Memory B cell (primary cell): ENCODE measurements at regions not wholly inside any gene's neighbourhood (a gene's known extent, or its start where the extent isn't known, plus 50 kb on each side); places are given as distances from the start of the nearest gene placed in this dataset.
"Not testable (repeated sequence)": the region's sequence is repeated elsewhere in the genome, so short reads cannot be mapped to it uniquely, and the experiment has no call there.

Source experiments
- ATAC-seq: fragments of 150-1000 bp; cut with Tn5 transposase; 2 replicates; pipeline ENCODE4 v1.10.0; 2021; ENCODE audit warnings: low read depth, mild to moderate bottlenecking, moderate library complexity
- DNase-seq, 2 donors: peaks; one replicate each; pipeline ENCODE4 v3.0.0; 2022; ENCODE audit warnings: low spot score in 2 of 2
- H3K27ac Mint-ChIP-seq: one replicate; pipeline ENCODE4 v1.8.0; 2022; ENCODE audit warnings: mild to moderate bottlenecking, moderate library complexity, mixed read lengths
- H3K27me3 Mint-ChIP-seq: one replicate; pipeline ENCODE4 v1.8.0; 2022; ENCODE audit warnings: mixed read lengths
- H3K36me3 Mint-ChIP-seq: one replicate; pipeline ENCODE4 v1.8.0; 2022; ENCODE audit warnings: mild to moderate bottlenecking, mixed read lengths
- H3K4me1 Mint-ChIP-seq: one replicate; pipeline ENCODE4 v1.8.0; 2022; ENCODE audit warnings: mixed read lengths
- H3K4me3 Mint-ChIP-seq: one replicate; pipeline ENCODE4 v1.8.0; 2022; ENCODE audit warnings: mild to moderate bottlenecking, moderate library complexity, mixed read lengths
- H3K9me3 Mint-ChIP-seq: one replicate; pipeline ENCODE4 v1.8.0; 2022; ENCODE audit warnings: mixed read lengths

DNA sequence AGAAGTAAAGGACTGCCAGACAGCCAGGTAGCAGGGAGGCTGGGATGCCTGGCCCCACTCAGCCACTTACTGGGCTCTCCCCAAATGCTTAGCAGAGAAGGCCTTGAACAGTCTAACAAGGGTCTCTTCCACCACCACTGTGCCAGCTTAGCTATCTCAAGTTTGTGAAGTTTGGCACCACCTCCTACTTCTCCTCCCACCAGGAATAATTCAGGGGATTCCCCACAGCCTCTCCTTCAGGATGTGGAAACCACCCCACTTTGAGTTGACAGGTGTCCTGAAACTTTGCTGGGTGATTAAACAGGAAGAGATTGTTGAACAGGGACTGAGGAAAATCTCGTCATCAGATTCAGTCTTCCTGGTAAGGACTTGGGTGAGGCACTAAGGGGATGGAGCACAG lies 59.4 kb upstream of the ATP1B1 start:
- no peak for ATAC-seq
- Mint-ChIP-seq H3K4me1 (peaks cover 13% of the 10 kb centered on the region), H3K4me3 (no peak overlapping the region), H3K36me3 (no peaks in the 10 kb centered on the region), H3K9me3 (no peaks in the 10 kb centered on the region), H3K27me3 (peaks cover 2% of the 10 kb centered on the region), H3K27ac (no peak overlapping the region)
- DNase-seq, result no peak

DNA sequence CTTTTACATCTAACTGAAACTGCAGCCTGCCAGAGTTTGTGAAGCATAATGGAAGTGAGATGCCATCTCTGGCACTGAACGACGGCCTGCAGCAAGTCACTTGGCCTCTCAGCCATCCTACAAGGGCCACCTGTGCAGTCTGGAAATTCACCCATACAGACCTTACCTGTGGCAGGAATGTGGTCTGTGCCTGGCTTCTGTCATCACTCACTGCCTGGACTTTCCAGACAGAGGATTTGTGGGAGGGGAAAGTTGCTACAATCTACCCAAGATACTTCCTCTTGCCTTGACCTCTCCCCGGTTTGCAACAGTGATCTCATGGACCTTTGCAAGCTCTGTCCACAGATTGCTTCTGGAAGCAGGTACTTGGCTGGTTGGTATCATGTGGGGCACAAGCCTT lies 58.4 kb upstream of the ATP1B1 start:
- H3K4me1 Mint-ChIP-seq, result peaks cover 13% of the 10 kb centered on the region
- no peak overlapping the region for H3K4me3 Mint-ChIP-seq
- no peak for ATAC-seq
- H3K36me3 Mint-ChIP-seq, result no peaks in the 10 kb centered on the region
- H3K27me3 Mint-ChIP-seq, result peaks cover 2% of the 10 kb centered on the region
- no peaks in the 10 kb centered on the region for H3K9me3 Mint-ChIP-seq
- H3K27ac Mint-ChIP-seq, result no peak overlapping the region
- no peak for DNase-seq

DNA sequence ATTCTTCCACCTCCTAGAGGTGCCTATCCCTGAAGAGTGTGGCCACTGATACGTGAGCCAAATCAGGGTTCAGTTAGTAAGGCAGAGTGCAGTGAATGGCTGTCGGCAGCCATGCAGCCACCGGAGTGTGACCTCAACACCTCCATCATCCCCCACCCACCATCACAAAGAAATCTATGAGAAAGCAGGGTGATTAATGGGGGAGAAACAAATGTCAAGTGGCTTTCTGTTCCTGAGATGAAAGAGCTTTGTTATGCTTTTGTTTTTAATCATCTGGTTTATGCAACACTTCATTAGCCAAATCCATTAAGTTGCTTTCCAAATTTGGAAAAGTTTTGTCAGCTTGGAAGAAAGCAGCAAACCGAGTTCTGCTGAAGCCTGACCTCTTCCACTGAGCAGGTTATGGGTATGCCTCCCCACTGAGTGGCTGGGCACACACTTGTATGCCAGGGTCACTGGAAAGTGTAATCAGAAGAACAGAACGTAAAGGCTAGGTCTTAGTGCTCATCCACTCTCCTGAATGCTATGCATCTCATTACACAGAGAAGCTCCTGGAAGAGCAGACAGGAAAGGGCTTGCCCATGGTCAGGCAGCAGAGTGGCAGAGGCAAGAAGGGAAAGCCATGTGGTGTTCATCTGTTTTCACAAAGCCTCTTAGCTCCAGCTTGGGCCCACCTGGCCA lies 57.1 kb upstream of the ATP1B1 start:
- ATAC-seq, result no peak
- peaks cover 4% of the 10 kb centered on the region for H3K27me3 Mint-ChIP-seq
- H3K4me1 Mint-ChIP-seq, result peaks cover 4% of the 10 kb centered on the region
- DNase-seq, result no peak
- no peak overlapping the region for H3K4me3 Mint-ChIP-seq
- H3K27ac Mint-ChIP-seq, result no peak overlapping the region
- no peaks in the 10 kb centered on the region for H3K36me3 Mint-ChIP-seq
- H3K9me3 Mint-ChIP-seq, result no peaks in the 10 kb centered on the region

DNA sequence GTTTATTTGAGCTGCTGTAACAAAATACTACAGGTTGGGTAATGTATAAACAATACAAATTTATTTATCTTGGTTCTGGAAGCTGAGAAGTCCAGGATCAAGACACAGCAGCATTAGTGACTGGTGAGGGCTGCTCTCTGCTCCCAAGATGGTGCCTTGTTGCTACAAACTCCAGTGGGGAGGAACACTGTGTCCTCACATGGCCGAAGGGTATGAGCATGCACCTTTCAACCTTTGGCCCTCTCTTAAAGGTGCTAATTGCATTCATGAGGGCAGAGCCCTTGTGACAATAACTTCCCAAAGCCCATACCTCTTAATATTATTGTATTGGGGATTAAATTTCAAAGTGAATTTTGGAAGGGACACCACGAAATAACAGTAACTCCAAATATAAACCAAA lies 55.3 kb upstream of the ATP1B1 start:
- H3K27ac Mint-ChIP-seq, result no peak overlapping the region
- no peaks in the 10 kb centered on the region for H3K4me1 Mint-ChIP-seq
- H3K36me3 Mint-ChIP-seq, result no peaks in the 10 kb centered on the region
- H3K4me3 Mint-ChIP-seq, result no peak overlapping the region
- no peaks in the 10 kb centered on the region for H3K9me3 Mint-ChIP-seq
- peaks cover 2% of the 10 kb centered on the region for H3K27me3 Mint-ChIP-seq
- no peak for ATAC-seq
- DNase-seq, result no peak

DNA sequence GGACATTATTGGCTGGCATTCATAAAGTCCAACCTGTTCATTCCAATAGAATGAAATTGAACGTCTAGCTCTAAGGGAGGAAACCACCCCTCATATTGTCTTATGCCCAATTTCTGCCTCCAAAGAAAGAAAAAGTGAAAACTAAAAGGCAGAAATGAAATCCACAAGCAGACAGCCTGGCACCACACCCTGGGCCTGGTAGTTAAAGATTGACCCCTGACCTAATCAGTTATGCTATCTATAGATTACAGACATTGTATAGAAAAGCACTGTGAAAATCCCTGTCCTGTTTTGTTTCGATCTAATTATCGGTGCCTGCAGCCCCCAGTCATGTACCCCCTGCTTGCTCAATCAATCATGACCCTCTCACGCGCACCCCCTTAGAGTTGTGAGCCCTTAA lies 54.3 kb upstream of the ATP1B1 start:
- not testable (repeated sequence) for ATAC-seq, H3K27me3 Mint-ChIP-seq, H3K4me1 Mint-ChIP-seq, H3K9me3 Mint-ChIP-seq, H3K36me3 Mint-ChIP-seq, H3K27ac Mint-ChIP-seq, H3K4me3 Mint-ChIP-seq, DNase-seq

DNA sequence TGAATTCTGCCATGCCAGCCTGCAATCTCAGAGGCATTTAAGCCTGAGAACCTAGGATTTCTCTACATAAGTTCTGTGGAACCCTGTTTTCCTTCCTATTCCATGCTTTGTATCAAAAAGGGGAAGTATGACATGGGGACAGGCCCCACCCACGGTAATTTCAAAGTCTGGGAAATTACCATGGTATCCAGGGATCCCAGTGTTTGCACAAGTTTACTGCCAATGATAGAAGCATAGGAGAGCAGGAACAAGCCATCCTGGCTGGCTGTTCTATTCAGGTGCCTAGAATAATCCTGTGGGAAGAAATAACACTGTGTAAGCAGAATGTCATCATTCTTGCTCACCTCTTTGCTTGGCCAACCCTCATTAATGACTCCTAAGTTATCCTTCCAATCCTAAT lies 53.8 kb upstream of the ATP1B1 start:
- Mint-ChIP-seq H3K27ac (no peak overlapping the region), H3K4me1 (no peaks in the 10 kb centered on the region), H3K9me3 (no peaks in the 10 kb centered on the region), H3K27me3 (peaks cover 2% of the 10 kb centered on the region), H3K4me3 (no peak overlapping the region), H3K36me3 (no peaks in the 10 kb centered on the region)
- no peak for DNase-seq
- ATAC-seq, result no peak

DNA sequence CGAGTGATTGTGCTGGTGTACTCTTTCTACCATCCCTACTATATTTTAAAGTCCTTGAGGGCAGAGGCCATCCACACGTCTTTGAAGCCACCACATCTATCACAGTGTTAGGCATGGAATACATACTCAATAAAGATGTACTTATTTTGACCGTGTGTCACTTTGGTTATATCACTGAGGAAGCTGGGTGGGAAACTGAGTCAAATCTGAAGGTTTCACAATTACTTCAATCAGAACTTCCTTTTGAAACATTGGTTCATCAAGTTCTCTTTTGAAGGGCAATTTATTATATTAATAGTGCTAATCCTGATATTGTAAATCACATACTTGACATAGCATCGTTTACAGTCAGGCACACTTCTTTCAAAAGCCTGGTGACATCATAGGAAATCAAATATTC lies 53.3 kb upstream of the ATP1B1 start:
- Mint-ChIP-seq H3K4me3 (no peak overlapping the region), H3K36me3 (no peaks in the 10 kb centered on the region), H3K4me1 (no peaks in the 10 kb centered on the region), H3K9me3 (no peaks in the 10 kb centered on the region), H3K27ac (no peak overlapping the region), H3K27me3 (peaks cover 2% of the 10 kb centered on the region)
- DNase-seq (no peak), ATAC-seq (no peak)
